Heart left ventricle (tissue), 13 donors: ENCODE measurements at regions not wholly inside any gene's neighbourhood (a gene's known extent, or its start where the extent isn't known, plus 50 kb on each side); places are given as distances from the start of the nearest gene placed in this dataset.

ENCODE experiments used
- CTCF ChIP-seq, 12 donors: fragments of 200-600 bp; sonication (generic) in 4 of 12; IDR thresholded peaks; one replicate each; pipeline versions ENCODE4 v1.5.0 to v1.8.0; 2018 to 2022; ENCODE audit warnings: antibody characterized with exemption in 12 of 12, mild to moderate bottlenecking in 5 of 12
- POLR2A ChIP-seq, 2 donors: fragments of 450-650 bp; IDR thresholded peaks; one replicate each; pipeline ENCODE4 v1.6.1; 2017; ENCODE audit warnings: antibody characterized with exemption in 2 of 2, mild to moderate bottlenecking in 2 of 2, moderate library complexity in 2 of 2
- donor health status: ischemic (EF 13 %, LVEDD 7.1; RV severe dilation, severe dysfunction).
- donor health status: DM: no; HTN: yes; CAD: no.
- donor health status: DM: no; HTN: no; CAD: no.
- donor health status: ischemic (EF 25% LVEDD 6.9; RV normal size, moderate dysfunction).
- donor health status: ischemic (EF 25% LVEDD 5.7; RV mildly dilated, moderate dysfunction).
- donor health status: ischemic (EF 35%, LVEDD 5.7; RV mildly dilated, moderate dysfunction).
- donor health status: nonischemic (EF 11% LVEDD 7.7; RV severe dilation, severe dysfunction).
- donor health status: DM: yes; HTN: yes; CAD: no.
- donor health status: PGD.
- donor health status: ischemic (EF 29% LVEDD 5.4; RV normal size, mild dysfunction).
- donor health status: nonischemic (EF 23%, LVEDD 6.1; RV moderate dilation, normal function).

- no peak for TF ChIP-seq CTCF (IDR thresholded peaks at IDR 0.05)
- no peak for TF ChIP-seq POLR2A (IDR thresholded peaks at IDR 0.05)
Measured at GRCh38 chr6:115137910-115138309, 795.1 kb upstream of the HS3ST5 start.
